ENCODE measurements at regions not wholly inside any gene's neighbourhood (a gene's known extent, or its start where the extent isn't known, plus 50 kb on each side); places are given as distances from the start of the nearest gene placed in this dataset.
"Not testable (repeated sequence)": the region's sequence is repeated elsewhere in the genome, so short reads cannot be mapped to it uniquely, and the experiment has no call there.

GRCh38 chr7:32762925-32763293, 128.7 kb downstream of the KBTBD2 start:
- DNase-seq (ENCODE audit: low read depth) = no peak

DNA sequence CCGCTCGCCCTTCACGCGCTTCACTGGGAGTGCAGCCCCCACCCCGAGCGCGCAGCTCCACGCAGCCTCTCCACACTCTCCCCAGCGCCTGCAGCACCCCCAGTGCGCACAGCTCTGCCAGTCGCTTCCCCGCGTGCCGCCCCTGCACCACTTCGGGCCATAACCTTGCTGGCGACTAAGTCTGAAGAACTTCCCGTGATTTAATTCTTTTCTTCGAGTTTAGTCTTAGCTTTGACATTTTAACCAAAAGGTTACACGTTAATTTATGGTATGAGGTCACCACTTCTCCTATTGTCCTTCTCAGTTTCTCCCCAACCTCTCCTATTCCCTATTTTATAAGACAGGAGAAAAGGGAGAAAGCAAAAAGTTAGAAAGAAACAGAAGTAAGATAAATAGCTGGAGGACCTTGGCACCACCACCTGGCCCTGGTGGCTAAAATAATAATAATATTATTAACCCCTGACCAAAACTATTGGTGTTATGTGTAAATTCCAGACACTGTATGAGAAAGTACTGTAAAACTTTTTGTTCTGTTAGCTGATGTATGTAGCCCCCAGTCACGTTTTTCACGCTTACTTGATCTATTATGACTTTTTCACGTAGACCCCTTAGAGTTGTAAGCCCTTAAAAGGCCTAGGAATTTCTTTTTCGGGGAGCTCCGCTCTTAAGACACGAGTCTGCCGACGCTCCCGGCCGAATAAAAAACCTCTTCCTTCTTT, 129.2 kb downstream of the KBTBD2 start:
- not testable (repeated sequence) for DNase-seq (ENCODE audit: low read depth)

DNA sequence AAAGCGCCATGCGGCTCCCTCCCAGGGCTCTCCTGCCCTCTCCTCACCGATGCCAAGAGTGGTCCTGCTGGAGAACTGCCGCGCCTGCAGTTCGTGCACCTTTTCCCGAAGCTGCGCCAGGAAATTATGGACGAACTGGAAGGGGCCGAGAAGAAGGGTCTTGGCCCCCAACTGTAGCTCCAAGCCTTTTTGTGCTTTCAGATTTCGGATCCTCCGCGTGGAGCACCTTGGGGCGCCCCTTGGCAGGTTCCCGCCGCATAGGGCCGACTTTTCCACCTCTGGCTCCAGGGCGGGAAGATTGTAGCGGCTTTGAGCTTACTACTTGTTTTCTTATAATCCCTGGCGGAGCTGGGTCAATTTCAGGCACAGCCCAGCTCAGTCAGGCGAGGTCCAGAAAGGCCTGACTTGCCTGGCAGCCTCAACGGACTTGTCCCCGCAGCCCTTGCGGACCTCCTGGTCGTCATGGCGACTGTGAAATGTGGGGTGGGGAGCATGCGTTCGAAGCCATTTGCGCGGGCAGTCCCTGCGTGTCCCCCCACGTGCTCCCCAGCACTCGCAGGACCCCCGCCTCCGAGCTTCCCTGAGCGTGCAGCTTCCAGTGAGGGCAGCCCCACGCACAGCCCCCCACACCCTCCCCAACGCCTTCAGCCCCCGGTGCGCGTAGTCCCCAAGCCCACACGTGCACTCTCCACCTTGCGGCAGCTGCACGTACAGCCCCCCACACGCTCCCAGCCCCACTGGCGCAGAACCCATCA, 129.9 kb downstream of the KBTBD2 start:
- DNase-seq (ENCODE audit: low read depth) = no peak

DNA sequence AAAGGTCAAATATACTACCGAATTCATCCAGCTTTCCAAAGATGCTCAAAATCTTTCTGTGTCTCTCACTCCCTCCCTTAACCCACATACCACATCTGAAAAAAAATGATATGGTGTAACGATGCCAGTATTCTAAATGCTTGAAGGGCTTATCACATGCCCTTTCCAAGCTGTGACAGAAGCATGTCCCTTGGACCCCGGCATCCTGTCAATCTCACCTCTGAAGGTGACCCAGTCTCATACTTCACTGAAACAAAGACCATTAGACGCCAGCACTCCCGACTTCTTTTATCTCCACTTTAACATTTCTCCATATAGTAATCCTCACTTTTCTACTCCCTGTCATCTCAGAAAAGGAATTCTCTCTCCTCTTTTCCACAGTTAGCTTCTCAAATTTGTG, 130.8 kb downstream of the KBTBD2 start:
- not testable (repeated sequence) for DNase-seq (ENCODE audit: low read depth)

GRCh38 chr7:32759859-32760258, 131.7 kb downstream of the KBTBD2 start:
- DNase-seq (ENCODE audit: low read depth) = not testable (repeated sequence)

- DNase-seq (ENCODE audit: low read depth) = not testable (repeated sequence)
Measured at GRCh38 chr7:32753872-32754271, 137.7 kb downstream of the KBTBD2 start.

DNA sequence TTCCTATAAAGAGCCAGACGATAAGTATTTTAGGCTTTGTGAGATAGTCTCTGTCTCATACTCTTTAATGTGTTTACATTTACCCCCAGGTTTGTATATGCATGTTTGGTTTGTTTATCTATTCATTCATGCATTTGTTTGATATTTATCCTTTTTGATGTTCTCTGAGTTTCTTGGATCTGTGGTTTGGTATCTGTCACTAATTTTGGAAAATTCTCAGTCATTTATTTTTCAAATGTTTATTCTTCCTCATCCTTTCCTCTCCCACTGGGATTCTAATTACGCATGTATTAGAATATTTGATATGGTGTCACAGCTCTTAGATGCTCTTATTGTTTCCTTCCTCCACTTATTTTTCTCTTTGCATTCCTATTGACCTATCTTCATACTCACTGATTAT, 143.2 kb downstream of the KBTBD2 start:
- DNase-seq (ENCODE audit: low read depth) = not testable (repeated sequence)

DNA sequence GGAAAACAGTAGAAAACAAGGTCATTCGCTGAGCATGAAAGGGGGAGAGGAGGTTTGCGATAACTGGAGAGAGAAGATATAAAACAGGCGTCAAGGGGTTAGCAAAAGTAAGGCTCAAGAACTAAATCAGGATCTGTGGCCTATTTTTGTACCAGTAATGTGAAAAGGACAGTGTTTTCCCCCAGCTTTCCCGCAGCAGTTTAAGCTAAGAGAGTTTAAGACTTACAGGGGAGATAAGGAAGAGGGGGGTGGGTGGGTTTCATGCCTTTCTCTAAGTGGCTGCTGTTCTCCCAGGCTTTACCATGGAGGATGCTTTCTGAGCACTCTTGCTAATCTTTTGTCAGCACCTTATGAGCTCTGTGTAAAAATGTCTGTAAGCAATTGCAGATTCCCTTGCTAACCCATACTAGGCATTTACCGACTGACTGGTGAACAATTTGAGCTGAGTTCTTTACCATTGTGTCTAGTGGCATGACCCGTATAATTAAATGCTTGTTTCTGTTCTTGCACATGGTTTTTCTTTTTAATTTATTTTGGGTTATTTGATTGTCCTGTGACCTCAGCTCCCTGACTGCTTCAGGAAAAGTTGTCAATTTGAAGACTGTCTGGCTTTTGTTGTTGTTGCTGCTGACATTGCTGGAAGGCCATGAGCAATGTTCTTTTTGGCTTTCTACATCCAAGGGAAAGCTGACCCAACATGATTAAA, 144.0 kb downstream of the KBTBD2 start:
- not testable (repeated sequence) for DNase-seq (ENCODE audit: low read depth)

GRCh38 chr7:32741853-32742476, 149.6 kb downstream of the KBTBD2 start:
- DNase-seq (ENCODE audit: low read depth) = not testable (repeated sequence)

DNA sequence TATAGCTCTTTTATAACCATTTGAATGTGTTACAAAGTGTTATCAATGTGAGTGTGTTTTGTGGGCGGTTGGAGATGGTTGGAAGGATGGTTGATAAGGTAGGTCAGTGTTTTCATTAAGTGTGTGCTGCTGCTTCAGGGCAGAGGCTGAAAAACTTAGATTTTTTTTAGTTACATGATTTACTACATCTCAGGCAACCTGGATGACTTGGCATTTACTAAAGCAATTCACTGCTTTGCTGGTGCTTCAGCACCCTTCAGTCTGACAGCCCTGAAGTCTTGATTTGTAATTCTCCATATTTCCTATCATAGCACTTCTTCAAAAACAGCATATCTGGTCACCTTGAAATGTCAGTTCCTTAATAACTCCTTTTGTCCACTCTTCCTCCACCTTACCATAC, 151.8 kb downstream of the KBTBD2 start:
- not testable (repeated sequence) for DNase-seq (ENCODE audit: low read depth)

GRCh38 chr7:32738390-32738789, 153.2 kb downstream of the KBTBD2 start:
- DNase-seq (ENCODE audit: low read depth) = not testable (repeated sequence)

DNA sequence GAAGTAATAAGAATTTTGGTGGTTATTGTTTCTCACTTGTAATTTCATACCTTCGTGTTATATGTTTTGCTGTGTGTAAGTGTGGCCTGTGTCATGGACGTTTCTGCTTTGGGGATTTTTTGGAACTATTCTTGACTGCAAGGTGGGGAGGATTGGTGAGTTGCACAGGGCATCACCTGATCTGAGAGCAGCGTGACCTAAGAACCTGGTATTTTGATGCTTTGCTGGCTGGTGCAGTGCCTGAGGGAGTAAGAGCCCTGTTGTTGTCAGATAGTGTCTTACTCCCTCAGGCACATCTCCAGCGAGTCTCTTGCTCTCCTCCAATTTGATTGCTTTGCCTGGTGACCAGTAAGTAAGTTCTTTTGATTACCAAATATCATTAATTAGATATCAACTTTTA, 158.8 kb downstream of the KBTBD2 start:
- not testable (repeated sequence) for DNase-seq (ENCODE audit: low read depth)

GRCh38 chr7:32729335-32729675, 162.3 kb downstream of the KBTBD2 start:
- DNase-seq (ENCODE audit: low read depth) = not testable (repeated sequence)

GRCh38 chr7:32728412-32729334, 162.9 kb downstream of the KBTBD2 start:
- peak; percentile 4 for DNase-seq (ENCODE audit: low read depth)

DNA sequence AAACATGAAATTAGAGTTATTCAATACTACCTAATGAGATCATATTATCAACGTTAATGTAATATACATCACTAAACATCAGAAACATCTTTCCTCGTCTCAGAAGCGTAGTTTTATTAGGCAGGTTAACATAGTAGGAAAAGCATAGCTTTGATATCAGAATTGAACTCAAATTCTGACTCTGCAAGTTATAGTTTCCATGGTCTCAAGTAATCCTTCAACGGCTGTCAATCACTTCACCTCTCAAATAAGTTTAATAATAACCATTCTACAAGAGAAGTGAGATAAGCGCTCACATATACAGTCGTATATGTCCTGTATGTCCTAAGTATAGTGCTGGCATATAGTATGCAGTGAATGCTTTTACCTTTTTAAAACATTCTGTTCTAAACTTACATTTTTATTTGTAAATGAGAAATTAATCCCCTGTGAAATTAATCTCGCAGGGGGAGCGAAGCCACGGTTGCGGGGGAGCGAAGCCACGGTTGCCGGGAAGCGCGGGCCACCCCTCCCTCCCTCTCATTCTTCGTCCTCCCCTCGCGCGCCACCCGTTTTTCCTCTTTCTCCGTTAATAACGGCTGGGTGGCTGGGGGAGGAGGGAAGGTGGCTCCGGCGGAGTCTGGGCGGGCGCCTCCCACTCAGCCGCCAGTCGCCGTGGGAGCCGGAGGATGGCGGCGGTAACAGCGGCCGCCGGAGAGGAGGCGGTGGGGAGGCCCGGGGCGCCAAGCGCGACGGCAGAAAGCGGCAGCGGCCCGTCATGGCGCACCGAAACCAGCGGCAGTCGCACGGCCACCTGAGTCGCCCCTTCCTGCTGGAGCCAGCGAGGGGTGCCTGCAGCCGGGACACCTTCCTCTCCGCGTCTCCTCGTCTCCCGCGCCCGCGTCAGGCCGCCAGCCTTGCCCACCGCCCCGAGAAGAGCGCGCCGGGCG, 163.8 kb downstream of the KBTBD2 start:
- DNase-seq (ENCODE audit: low read depth) = peak; percentile 7

- DNase-seq (ENCODE audit: low read depth) = not testable (repeated sequence)
Measured at GRCh38 chr7:32722837-32723236, 168.7 kb downstream of the KBTBD2 start.

DNA sequence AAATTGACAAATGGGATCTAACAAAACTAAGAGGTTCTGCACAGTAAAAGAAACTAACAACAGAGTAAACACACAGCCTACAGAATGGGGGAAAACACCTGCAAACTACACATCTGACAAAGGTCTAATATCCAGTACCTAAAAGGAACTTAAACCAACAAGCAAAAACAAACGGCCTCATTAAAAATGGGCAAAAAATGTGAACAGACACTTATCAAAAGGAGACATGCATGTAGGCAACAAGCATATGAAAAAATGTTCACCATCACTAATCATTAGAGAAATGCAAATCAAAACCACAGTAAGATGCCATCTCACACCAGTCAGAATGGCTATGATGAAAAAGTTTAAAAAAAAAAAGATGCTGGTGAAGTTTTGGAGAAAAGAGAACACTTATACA, 197.4 kb downstream of the KBTBD2 start:
- DNase-seq (ENCODE audit: low read depth) = no peak

DNA sequence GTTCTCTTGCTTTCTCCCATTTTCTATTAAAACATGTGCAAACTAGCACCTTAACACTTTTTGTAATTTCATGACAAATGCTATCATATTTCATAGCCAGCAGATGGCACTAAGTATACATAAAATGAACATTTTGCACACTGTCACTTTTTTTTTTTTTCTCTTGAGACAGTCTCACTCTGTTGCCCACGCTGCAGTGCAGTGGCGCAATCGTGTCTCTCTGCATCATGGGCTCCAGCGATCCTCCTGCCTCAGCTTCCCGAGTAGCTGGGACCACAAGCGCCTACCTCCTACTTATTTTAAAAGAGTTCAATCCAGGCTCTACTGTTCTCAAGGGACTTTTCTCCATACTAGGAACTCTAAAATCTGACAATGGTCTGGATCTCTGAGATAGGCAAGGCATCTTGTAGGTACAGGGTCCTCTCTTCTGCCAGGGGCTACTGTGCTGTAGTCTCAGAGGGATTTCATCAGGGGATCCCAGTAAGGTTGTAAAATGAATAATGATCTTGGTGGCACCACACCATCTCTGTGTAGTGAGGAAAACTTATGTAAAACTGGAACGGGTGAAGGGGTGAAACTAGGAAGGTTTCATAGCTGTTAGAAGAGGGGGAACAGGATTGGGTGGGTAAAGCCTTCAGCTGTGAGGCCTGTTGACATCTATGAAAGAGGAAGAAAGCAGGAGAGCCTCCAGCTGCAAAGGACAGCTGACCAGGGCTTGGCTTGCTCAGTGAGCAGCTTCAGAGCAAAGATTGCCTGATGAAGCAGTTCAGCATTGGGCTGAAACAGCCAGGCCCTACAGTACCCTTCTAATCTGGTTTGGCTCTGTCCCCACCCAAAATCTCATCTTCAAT, 196.9 kb downstream of the AVL9 start:
- DNase-seq (ENCODE audit: low read depth) = not testable (repeated sequence)

DNA sequence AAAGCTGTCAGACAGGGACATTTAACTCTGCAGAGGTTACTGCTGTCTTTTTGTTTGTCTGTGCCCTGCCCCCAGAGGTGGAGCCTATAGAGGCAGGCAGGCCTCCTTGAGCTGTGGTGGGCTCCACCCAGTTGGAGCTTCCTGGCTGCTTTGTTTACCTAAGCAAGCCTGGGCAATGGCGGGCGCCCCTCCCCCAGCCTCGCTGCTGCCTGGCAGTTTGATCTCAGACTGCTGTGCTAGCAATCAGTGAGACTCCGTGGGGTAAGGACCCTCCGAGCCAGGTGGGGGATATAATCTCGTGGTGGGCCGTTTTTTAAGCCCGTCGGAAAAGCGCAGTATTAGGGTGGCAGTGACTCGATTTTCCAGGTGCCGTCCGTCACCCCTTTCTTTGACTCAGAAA, 192.8 kb downstream of the AVL9 start:
- not testable (repeated sequence) for DNase-seq (ENCODE audit: low read depth)
